ENCODE measurements at regions not wholly inside any gene's neighbourhood (a gene's known extent, or its start where the extent isn't known, plus 50 kb on each side); places are given as distances from the start of the nearest gene placed in this dataset.
A peak's percentile ranks its signal among the peaks of the same experiment; 100 is the strongest.

GRCh38 chr2:180328795-180329422 is 321.8 kb upstream of the CWC22 start:
- DNase-seq (ENCODE audit: low read depth): no peak
- H3K4me3 ChIP-seq (ENCODE audit: low read depth, low read length): no peak overlapping the region
- no peak for TF ChIP-seq CTCF (IDR thresholded peaks at IDR 0.05; ENCODE audit: insufficient read depth, low read length)

- no peak for TF ChIP-seq CTCF (IDR thresholded peaks at IDR 0.05; ENCODE audit: insufficient read depth, low read length)
- no peak overlapping the region for H3K4me3 ChIP-seq (ENCODE audit: low read depth, low read length)
- no peak for DNase-seq (ENCODE audit: low read depth)
These were observed 320.1 kb upstream of the CWC22 start for GRCh38 chr2:180327185-180327584.

- no peak for TF ChIP-seq CTCF (IDR thresholded peaks at IDR 0.05; ENCODE audit: insufficient read depth, low read length)
- no peak for DNase-seq (ENCODE audit: low read depth)
- no peak overlapping the region for H3K4me3 ChIP-seq (ENCODE audit: low read depth, low read length)
These were observed 318.5 kb upstream of the CWC22 start for GRCh38 chr2:180325416-180326120.

GRCh38 chr2:180324182-180324581 is 317.1 kb upstream of the CWC22 start:
- peak; percentile 7 for DNase-seq (ENCODE audit: low read depth)
- no peak for TF ChIP-seq CTCF (IDR thresholded peaks at IDR 0.05; ENCODE audit: insufficient read depth, low read length)

GRCh38 chr2:180322781-180323180 is 315.7 kb upstream of the CWC22 start:
- no peak overlapping the region for H3K4me3 ChIP-seq (ENCODE audit: low read depth, low read length)
- no peak for TF ChIP-seq CTCF (IDR thresholded peaks at IDR 0.05; ENCODE audit: insufficient read depth, low read length)
- peak; percentile 49 for DNase-seq (ENCODE audit: low read depth)

More at GRCh38 chr2:180324182-180324581, 317.1 kb upstream of the CWC22 start:
- no peak overlapping the region for H3K4me3 ChIP-seq (ENCODE audit: low read depth, low read length)

- DNase-seq (ENCODE audit: low read depth): no peak
- TF ChIP-seq CTCF (IDR thresholded peaks at IDR 0.05; ENCODE audit: insufficient read depth, low read length): no peak
- H3K4me3 ChIP-seq (ENCODE audit: low read depth, low read length): no peak overlapping the region
These were observed 312.7 kb upstream of the CWC22 start for GRCh38 chr2:180319586-180320405.

Measured in fibroblast of the aortic adventitia (primary cell).